Adrenal gland (tissue), 9 donors: ENCODE measurements at regions not wholly inside any gene's neighbourhood (a gene's known extent, or its start where the extent isn't known, plus 50 kb on each side); places are given as distances from the start of the nearest gene placed in this dataset.

ENCODE experiments used
- DNase-seq, 7 donors: peaks; one replicate each; pipeline ENCODE4 v3.0.0-alpha.2; 2019 to 2020
- H3K27ac ChIP-seq, 5 donors: fragments of 200-600 bp; sonication (generic) in 4 of 5; 1 replicate in 3 of 5; 2 replicates in 2 of 5; pipeline versions ENCODE4 v1.5.1 to v1.8.0; 2016 to 2020; ENCODE audit warnings: mild to moderate bottlenecking in 1 of 5
- H3K27me3 ChIP-seq: fragments of 200-600 bp; 2 replicates; pipeline ENCODE4 v1.8.0; 2021
- H3K36me3 ChIP-seq, 2 donors: fragments of 200-600 bp; replicated peaks in 1 of 2; 1 replicate in 1 of 2; 2 replicates in 1 of 2; pipeline versions ENCODE4 v1.5.1 to v1.8.0; 2018 to 2022
- H3K4me1 ChIP-seq, 2 donors: fragments of 200-600 bp; replicated peaks in 1 of 2; 1 replicate in 1 of 2; 2 replicates in 1 of 2; pipeline versions ENCODE4 v1.5.1 to v1.8.0; 2018 to 2021
- H3K4me3 ChIP-seq, 4 donors: fragments of 200-600 bp; sonication (generic) in 3 of 4; one replicate each; pipeline ENCODE4 v1.5.1; 2016 to 2018
- H3K9me3 ChIP-seq, 3 donors: fragments of 200-600 bp; sonication (generic) in 1 of 3; replicated peaks in 1 of 3; 1 replicate in 2 of 3; 2 replicates in 1 of 3; pipeline versions ENCODE4 v1.5.1 to v1.8.0; 2016 to 2021
- CTCF ChIP-seq, 6 experiments: fragments of 450-650 bp in 4 of 6; fragments of 200-600 bp in 2 of 6; sonication (generic) in 1 of 6; IDR thresholded peaks; 1 replicate in 5 of 6; 2 replicates in 1 of 6; pipeline versions ENCODE4 v1.5.1 to v1.8.0; 2016 to 2021; ENCODE audit warnings: antibody characterized with exemption in 6 of 6, mild to moderate bottlenecking in 2 of 6, moderate library complexity in 1 of 6
- POLR2A ChIP-seq, 2 donors: fragments of 450-650 bp; IDR thresholded peaks; one replicate each; pipeline ENCODE4 v1.6.1; 2017; ENCODE audit warnings: antibody characterized with exemption in 2 of 2, mild to moderate bottlenecking in 2 of 2, moderate library complexity in 1 of 2
- WGBS, 4 donors: extraction: QIAGEN DNeasy Blood & Tissue Kit in 2 of 4; methylation state at CpG; one replicate each; pipeline versions ENCODE4 v1.1.5 to v1.1.7; 2013 to 2017; 5-methylcytosine and 5-hydroxymethylcytosine counted together
- intact Hi-C, 2 donors: fragments of 100-400 bp; cut with DNase I; formaldehyde crosslinking; loops; one replicate each; pipeline versions ENCODE4 v1.14.1 to v1.15.0; 2022 to 2023
- donor health status: healthy with polysubstance abuse.
- donor health status: Bipolar disorder and iron deficiency.
- donor health status: DM: yes; HTN: yes; CAD: no.
- donor health status: DM: no; HTN: no; CAD: no.
- donor health status: DM: no; HTN: no; CAD: no.

DNA sequence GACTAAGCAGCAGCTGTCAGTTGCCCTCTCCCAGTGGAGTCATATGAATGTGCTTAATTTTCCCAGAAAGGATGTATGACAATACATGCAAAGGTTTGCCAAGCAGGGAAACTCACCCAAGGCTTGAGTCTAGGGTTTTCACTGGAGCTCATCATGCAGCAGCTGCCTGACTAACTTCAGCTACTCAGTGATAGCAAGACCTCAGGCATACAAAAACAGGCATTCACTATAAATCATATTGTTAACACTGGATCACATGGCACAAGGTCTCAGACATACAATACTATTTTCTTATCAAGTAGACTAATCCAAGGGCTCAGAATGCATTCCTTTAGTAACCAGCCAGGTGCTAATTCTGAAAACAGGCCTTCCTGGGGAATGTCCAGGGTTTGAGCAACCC is 85.0 kb upstream of the STAC start:
- Histone ChIP-seq H3K9me3 (no peaks in the 10 kb centered on the region), H3K27ac (no peak overlapping the region), H3K36me3 (no peaks in the 10 kb centered on the region), H3K4me1 (peaks cover 0 to 12% of the 10 kb centered on the region in 2 donors), H3K27me3 (no peaks in the 10 kb centered on the region), H3K4me3 (no peak overlapping the region)
- TF ChIP-seq POLR2A (IDR thresholded peaks at IDR 0.05) (no peak), CTCF (IDR thresholded peaks at IDR 0.05) (no peak)
- no peak for DNase-seq
- intact Hi-C loops, result no loop called here

DNA sequence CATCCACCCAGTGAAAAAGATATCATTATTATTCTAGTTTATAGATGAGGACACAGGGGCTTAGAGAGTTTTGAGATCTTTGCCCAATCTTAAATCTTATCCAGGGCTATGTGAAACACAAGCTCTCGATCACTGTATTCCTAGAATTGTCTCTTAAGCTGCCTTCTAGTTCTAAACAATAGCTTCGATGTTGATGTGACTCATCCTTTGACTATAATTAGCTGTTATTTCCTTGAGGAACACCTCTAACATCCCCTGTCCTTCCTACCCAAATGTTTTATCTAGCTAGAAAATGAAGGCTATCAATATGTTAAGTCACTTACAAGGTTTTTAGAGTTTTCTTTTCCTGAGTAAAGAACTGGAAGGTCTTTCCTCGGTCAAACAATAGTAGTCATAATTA is 83.1 kb upstream of the STAC start:
- Histone ChIP-seq H3K27me3 (no peaks in the 10 kb centered on the region), H3K4me3 (peak overlapping the region in 1 of 4 donors; percentile 43), H3K27ac (peak overlapping the region in 1 of 5 donors; percentile 58), H3K9me3 (no peaks in the 10 kb centered on the region), H3K4me1 (peaks cover 0 to 12% of the 10 kb centered on the region in 2 donors), H3K36me3 (no peaks in the 10 kb centered on the region)
- intact Hi-C loops, result no loop called here
- 48 to 50% (median 48%) methylated on average over 3 of the region's 3 CpGs for WGBS, 4 donors
- no peak for TF ChIP-seq POLR2A (IDR thresholded peaks at IDR 0.05)
- TF ChIP-seq CTCF (IDR thresholded peaks at IDR 0.05), result no peak
- no peak for DNase-seq

GRCh38 chr3:36298188-36298587 is 82.1 kb upstream of the STAC start:
- Histone ChIP-seq H3K27me3 (no peaks in the 10 kb centered on the region), H3K4me1 (peaks cover 0 to 12% of the 10 kb centered on the region in 2 donors), H3K9me3 (no peaks in the 10 kb centered on the region), H3K27ac (no peak overlapping the region), H3K36me3 (no peaks in the 10 kb centered on the region), H3K4me3 (no peak overlapping the region)
- no peak for DNase-seq
- TF ChIP-seq POLR2A (IDR thresholded peaks at IDR 0.05) (no peak), CTCF (IDR thresholded peaks at IDR 0.05) (no peak)
- intact Hi-C loops, result no loop called here
- WGBS, 4 donors, result 88 to 95% (median 94%) methylated on average over 1 of the region's 1 CpG

GRCh38 chr3:36302158-36302509 is 78.2 kb upstream of the STAC start:
- Histone ChIP-seq H3K4me1 (peaks cover 0 to under 1% of the 10 kb centered on the region in 2 donors), H3K27me3 (no peaks in the 10 kb centered on the region), H3K27ac (no peak overlapping the region), H3K36me3 (no peaks in the 10 kb centered on the region), H3K9me3 (no peaks in the 10 kb centered on the region), H3K4me3 (no peak overlapping the region)
- WGBS, 4 donors, result 62 to 75% (median 70%) methylated on average over 1 of the region's 1 CpG
- no peak for TF ChIP-seq POLR2A (IDR thresholded peaks at IDR 0.05)
- no peak for TF ChIP-seq CTCF (IDR thresholded peaks at IDR 0.05)
- DNase-seq, result no peak
- intact Hi-C loops, result no loop called here
